HG03565 (cell line): ENCODE measurements at regions not wholly inside any gene's neighbourhood (a gene's known extent, or its start where the extent isn't known, plus 50 kb on each side); places are given as distances from the start of the nearest gene placed in this dataset.

Experiments used
- ATAC-seq: cut with Tn5 transposase; IDR thresholded peaks from one replicate; pipeline ENCODE4 v1.9.1; 2021; ENCODE audit warnings: mild to moderate bottlenecking, moderate library complexity; ENCODE audit not compliant: unreplicated experiment

- no peak for ATAC-seq
These were observed 243.7 kb upstream of the PHYHIPL start for GRCh38 chr10:58932577-58933314.

DNA sequence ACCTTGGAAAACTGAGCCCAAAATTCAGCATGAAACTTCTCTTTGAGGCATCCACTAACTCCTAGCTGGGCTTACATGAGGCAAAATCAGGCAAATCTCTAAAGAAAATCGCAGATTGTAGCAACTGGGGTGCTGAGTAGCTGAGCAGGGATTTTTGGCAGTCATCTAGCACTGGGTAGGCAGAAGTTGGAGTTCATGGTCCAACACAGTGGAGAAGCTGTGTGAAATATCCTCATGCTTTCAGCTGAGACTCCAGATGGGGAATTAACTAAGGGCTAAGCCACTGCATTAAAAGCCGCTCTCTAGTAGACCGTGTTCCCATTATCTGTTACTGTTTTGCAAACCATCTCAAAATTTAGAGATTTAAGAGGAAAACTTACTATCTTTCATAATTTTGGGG is 240.1 kb upstream of the PHYHIPL start:
- ATAC-seq, result no peak

- ATAC-seq, result no peak
These were observed 239.0 kb upstream of the PHYHIPL start for GRCh38 chr10:58937423-58937822.

GRCh38 chr10:58942724-58943123 is 233.7 kb upstream of the PHYHIPL start:
- ATAC-seq, result no peak

DNA sequence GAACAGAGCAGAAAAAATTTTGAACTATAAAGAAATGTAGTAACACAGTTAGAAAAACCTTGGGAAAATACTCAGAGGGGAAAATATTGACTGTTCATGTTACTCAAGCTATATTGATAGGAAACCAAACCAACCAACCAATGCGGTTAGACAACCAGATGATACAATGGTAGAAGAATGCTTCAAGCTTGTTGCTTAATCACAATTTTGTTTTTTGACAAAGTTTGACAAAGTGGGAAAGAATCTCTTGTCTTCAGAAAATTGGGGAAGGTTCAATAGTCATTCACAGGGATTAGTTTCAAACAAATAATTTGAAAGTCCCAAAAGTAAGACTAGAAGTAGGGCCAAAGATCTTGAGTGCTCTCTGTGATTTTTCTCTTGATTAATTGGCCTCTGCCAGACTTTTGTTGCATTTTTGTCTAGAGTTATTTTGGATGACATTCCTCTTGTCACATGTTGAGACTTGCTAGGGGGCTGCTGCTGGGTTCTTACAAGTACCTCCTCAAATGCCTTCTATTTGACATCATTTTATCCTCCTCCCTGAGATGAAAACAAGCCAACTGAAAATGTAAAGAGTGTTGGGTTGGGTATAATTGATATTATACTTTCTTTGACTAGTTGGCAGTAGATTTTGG is 233.1 kb upstream of the PHYHIPL start:
- ATAC-seq, result no peak

GRCh38 chr10:58943960-58944359 is 232.5 kb upstream of the PHYHIPL start:
- no peak for ATAC-seq

DNA sequence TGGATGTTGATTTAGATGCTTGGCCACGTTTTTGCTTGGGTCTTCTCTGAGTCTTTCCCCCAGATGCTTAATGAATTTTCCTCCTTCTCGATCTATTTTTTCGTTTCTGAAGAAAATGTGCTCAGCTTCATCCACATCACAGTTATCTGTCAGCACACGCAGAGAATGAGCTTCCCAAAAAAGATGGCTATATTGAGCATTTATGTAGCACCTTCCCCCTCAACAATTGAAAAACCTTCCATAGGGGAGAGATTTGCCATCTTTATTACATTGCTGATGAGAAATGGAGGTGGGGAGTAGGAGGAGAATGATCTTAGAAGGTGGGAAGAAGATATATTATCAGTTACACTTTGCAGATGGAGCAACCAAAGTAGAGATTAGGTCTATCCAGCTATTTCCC is 228.1 kb upstream of the PHYHIPL start:
- no peak for ATAC-seq

GRCh38 chr10:58950618-58951017 is 225.8 kb upstream of the PHYHIPL start:
- no peak for ATAC-seq

GRCh38 chr10:58951087-58951486 is 225.4 kb upstream of the PHYHIPL start:
- ATAC-seq, result no peak

DNA sequence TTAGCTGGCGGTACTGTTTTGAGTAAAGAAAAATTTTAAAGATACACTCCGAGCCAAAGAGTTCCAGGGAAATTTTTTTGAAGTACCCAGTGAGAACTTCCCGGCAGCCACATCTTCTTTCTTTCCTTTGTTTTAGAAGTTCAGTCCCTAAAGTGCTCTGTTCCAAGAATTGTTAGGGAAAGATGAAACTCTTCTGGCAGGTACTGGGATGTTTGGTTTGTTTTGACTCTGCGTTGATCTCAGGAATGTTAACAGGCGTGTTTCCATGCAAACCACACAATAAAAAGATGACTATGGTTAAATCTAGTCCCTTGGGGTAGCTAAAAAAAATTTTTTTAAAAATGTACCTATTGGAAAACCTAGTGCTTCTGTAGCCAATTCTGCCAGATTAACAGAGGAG is 224.7 kb upstream of the PHYHIPL start:
- ATAC-seq, result no peak

DNA sequence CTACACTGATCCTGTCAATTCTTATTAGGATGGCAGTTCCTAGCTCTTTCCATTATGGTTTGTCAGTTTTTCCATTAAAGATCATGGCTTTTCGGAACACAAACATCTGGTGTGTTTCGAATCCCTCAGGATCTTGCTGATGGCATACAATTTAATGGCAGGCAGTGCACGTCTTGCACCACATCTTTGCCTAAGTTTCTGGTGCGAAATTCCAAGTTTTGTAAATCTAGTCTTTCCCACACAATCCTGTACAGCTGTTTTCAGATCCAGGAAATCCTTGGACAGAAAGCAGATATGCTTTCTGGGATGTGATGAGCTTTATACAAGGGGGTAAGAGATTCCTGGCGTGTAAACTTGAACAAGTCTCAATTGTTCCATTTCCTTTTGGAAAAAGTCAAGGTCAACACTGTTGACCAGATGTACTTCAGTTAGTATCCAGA is 224.3 kb upstream of the PHYHIPL start:
- no peak for ATAC-seq

- peak; percentile 67 for ATAC-seq
These were observed 223.5 kb upstream of the PHYHIPL start for GRCh38 chr10:58952747-58953466.

DNA sequence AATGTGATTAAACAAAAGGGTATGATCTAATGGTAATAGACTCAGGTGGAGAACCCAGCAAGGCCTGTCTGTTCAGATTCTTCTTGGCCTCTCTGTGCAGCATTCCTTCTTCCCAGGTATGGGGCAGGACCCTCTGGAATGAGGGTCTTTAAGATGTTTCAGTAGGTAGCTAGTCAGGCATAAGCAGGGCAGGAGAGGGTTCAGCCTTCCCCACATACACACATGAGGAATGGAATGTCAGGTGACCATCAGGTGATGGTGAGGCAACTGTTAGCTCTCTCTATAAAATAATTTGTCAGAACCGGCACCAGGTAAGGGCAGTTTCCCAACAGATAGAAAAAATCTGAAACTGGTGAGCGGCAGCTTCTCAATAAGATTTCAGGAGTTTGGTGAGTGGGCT is 222.3 kb upstream of the PHYHIPL start:
- no peak for ATAC-seq

DNA sequence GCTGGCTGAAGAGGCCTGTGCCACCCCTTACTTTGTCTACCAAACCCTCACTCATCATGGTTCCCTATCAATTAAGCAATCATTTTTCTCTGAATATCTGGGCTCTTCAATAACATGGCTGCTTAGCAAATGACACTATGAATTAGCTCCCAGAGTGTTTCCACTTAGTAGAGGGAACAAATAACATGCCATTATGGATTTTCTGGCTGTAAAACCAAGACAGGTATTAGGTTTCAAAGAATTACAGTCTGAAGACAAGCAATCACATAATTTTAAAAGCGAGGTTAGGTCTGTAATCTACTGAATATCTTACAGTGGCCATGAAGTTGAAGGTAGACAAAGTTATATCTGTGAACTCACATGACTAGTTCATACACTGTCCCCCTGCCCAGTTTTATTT is 220.8 kb upstream of the PHYHIPL start:
- ATAC-seq, result no peak

- ATAC-seq, result no peak
These were observed 219.5 kb upstream of the PHYHIPL start for GRCh38 chr10:58956926-58957325.

DNA sequence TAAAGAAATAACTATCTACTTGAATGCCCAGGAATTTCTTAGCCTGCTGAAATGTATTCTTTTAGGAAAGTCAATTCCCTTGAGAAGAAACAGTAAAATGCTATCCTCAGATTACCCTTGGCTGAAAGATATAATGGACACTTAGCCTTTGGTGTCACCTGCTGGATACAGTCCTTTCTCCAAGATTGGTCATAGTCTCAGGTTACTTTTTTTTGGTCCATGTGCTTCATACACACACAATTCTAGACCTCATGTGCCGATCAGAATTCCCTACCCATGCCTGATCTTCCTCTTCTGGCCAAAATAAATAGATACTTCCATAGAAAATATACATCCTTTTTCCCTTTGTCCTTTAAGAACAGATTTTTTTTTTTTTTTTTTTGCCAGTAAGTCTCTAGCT is 218.9 kb upstream of the PHYHIPL start:
- ATAC-seq, result no peak

- no peak for ATAC-seq
These were observed 213.3 kb upstream of the PHYHIPL start for GRCh38 chr10:58963101-58963534.

DNA sequence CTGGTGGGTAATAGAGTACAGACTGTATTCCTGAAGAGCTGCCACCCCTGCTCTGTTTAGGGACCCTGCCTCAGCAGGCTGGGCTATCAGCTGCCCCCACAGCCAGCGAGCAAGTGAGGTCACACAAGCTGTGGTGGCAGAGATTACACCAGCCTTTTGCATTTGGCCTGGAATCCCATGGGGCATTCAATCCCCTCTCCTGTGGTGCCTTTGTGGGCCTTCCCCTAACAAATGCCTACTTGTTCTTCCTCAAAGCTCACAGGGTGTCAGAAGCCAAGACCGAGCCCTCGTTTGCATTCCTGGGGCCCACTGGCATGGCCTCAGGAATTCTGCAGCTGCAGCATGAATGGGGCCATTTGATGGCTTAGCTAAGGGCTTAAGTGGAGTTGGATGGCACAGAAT is 212.7 kb upstream of the PHYHIPL start:
- no peak for ATAC-seq

DNA sequence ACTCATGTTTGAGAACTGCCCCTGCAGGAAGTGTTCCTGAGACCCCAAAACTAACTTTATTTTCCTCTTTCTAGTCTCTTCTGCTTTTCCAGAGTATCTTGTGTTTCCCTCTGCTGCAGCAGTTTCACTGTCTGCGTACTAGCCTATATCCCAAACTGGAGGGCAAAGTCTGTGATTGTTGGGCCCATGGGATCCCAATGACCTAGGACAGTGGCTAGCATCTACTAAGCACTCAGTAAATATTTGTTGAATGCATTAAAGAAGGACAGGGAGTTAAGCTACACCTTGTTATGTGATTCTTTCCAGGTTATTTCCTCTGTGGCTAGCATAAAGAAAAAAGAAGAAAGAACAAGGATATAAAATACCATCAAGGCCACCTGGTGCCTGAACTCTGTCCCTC is 210.6 kb upstream of the PHYHIPL start:
- ATAC-seq, result no peak

DNA sequence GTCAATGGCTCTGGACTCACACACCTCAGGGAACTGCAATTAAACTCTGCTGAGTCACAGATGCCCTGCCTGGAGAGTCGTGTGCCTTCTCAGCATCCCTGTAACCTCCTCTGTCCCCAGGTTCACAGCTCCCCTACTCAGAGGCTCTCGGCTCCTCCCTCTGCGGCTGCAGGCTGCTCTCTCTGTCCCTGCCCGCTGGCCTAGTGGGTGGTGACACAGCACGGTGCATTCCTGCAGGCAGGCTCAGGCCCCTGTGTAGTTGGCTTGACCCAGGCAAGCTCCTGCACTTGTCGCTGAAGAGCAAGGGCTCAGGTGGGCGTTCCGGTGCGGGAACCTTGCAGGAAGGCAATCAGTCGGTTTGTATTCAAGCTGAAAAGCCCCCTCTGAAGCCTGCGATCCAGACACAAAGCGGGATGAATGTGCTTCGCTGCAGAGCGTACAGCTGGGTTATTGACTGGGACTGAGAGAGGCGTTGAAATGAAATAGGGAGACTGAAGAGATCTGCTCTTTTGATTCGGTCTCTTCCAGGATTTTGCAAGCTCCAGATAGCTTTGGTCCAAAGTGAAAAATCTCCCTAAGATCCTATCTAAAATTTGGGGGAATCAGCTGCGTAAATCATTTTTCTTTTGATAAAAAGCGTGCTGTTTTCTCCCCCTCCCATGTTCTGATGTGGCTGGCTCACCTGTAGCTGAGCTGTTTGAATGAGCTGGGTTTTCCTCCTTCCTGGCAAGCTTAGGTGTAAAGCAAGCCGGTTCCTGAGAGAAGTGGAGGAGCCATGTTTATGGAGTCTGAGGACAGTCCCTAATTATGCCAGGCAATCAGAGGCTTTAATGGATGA is 208.7 kb upstream of the PHYHIPL start:
- no peak for ATAC-seq

GRCh38 chr10:58968389-58968755 is 208.1 kb upstream of the PHYHIPL start:
- ATAC-seq, result no peak
